ENCODE measurements at regions not wholly inside any gene's neighbourhood (a gene's known extent, or its start where the extent isn't known, plus 50 kb on each side); places are given as distances from the start of the nearest gene placed in this dataset.

DNA sequence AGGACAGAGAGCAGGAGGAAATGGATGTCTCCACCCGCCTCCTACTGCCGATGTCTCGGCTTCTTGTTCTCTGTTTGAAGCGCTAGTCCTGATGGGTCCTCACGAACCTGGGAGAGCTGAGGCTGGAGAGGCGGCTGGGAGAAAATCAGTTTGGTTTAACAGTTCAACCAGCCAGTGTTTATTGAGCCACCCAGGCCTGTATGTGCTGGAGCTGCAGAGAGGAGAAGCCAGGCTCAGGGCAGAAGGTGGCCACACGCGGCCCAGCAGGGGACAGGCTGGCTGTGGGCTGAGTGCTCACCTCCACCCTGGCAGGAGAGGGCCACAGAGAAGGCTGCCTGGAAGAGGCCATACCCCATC is 202.1 kb downstream of the CYP26B1 start:
- TF ChIP-seq, protein P1, sequence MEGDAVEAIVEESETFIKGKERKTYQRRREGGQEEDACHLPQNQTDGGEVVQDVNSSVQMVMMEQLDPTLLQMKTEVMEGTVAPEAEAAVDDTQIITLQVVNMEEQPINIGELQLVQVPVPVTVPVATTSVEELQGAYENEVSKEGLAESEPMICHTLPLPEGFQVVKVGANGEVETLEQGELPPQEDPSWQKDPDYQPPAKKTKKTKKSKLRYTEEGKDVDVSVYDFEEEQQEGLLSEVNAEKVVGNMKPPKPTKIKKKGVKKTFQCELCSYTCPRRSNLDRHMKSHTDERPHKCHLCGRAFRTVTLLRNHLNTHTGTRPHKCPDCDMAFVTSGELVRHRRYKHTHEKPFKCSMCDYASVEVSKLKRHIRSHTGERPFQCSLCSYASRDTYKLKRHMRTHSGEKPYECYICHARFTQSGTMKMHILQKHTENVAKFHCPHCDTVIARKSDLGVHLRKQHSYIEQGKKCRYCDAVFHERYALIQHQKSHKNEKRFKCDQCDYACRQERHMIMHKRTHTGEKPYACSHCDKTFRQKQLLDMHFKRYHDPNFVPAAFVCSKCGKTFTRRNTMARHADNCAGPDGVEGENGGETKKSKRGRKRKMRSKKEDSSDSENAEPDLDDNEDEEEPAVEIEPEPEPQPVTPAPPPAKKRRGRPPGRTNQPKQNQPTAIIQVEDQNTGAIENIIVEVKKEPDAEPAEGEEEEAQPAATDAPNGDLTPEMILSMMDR (conservative IDR thresholded peaks at IDR 0.05; ENCODE audit: low read depth in 2 of 2) = no peak
- no peak for TF ChIP-seq POLR2AphosphoS5 (IDR thresholded peaks at IDR 0.05; ENCODE audit: low read depth)
- no peak for TF ChIP-seq JUNB (IDR thresholded peaks at IDR 0.05; ENCODE audit: unreplicated experiment)
- no peak for TF ChIP-seq STAT1 (IDR thresholded peaks at IDR 0.05; ENCODE audit: unreplicated experiment)
- TF ChIP-seq, protein P2, sequence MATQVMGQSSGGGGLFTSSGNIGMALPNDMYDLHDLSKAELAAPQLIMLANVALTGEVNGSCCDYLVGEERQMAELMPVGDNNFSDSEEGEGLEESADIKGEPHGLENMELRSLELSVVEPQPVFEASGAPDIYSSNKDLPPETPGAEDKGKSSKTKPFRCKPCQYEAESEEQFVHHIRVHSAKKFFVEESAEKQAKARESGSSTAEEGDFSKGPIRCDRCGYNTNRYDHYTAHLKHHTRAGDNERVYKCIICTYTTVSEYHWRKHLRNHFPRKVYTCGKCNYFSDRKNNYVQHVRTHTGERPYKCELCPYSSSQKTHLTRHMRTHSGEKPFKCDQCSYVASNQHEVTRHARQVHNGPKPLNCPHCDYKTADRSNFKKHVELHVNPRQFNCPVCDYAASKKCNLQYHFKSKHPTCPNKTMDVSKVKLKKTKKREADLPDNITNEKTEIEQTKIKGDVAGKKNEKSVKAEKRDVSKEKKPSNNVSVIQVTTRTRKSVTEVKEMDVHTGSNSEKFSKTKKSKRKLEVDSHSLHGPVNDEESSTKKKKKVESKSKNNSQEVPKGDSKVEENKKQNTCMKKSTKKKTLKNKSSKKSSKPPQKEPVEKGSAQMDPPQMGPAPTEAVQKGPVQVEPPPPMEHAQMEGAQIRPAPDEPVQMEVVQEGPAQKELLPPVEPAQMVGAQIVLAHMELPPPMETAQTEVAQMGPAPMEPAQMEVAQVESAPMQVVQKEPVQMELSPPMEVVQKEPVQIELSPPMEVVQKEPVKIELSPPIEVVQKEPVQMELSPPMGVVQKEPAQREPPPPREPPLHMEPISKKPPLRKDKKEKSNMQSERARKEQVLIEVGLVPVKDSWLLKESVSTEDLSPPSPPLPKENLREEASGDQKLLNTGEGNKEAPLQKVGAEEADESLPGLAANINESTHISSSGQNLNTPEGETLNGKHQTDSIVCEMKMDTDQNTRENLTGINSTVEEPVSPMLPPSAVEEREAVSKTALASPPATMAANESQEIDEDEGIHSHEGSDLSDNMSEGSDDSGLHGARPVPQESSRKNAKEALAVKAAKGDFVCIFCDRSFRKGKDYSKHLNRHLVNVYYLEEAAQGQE (IDR thresholded peaks at IDR 0.05; ENCODE audit: unreplicated experiment) = no peak
- TF ChIP-seq CREB1 (CRISPR knock-in tag; IDR thresholded peaks at IDR 0.05; ENCODE audit: low read depth) = no peak
- no peak for TF ChIP-seq EZH2 (IDR thresholded peaks at IDR 0.05; ENCODE audit: low read depth, unreplicated experiment)
